Right forelimb (tissue), 1 donor: ENCODE measurements at regions not wholly inside any gene's neighbourhood (a gene's known extent, or its start where the extent isn't known, plus 50 kb on each side); places are given as distances from the start of the nearest gene placed in this dataset.

Source experiments
- DNase-seq: peaks from one replicate; pipeline ENCODE4 v3.0.0-alpha.2; 2018

- DNase-seq, result peak; percentile 47
Observed at GRCh38 chr6:40788661-40789655, 201.8 kb upstream of the LRFN2 start.

DNA sequence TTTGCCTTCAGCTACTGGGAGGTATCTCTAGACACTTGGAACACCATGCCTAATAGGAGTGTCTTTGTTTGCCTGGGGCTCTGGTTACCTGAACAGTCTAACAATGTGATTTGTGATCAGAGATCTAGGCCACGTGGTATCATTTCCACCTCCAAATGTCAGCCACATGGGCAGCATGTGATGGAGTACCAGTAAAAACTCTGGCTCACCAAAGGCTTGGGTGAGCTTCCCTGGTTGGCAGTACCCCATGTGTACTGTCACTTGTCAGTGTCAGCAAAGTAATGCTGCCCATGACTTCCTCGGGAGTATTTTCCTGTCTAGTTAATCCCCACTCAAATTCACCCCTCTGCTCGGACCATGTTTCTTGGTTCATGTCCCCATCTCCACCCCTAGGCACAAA, 195.2 kb upstream of the LRFN2 start:
- no peak for DNase-seq

GRCh38 chr6:40780637-40781036, 193.5 kb upstream of the LRFN2 start:
- DNase-seq, result no peak

DNA sequence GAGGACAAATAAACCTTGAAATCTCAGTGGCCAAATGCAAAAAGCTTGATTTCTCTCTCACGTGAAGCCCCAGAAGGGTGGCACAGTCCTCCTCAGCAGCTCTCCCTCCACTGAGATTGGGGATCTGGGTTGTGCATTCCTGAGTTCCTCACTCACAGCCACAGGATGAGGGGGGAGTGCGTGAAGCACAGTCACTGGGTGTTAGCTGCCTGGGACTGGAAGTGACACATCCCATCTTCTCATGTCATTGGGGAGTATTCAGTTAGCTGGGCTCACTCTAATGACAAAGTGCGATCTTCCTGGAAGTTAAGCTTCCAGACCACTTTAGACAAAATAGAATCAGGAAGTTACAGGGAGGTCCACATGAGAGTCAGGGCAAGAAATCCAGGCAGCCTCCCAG, 192.2 kb upstream of the LRFN2 start:
- DNase-seq, result no peak

DNA sequence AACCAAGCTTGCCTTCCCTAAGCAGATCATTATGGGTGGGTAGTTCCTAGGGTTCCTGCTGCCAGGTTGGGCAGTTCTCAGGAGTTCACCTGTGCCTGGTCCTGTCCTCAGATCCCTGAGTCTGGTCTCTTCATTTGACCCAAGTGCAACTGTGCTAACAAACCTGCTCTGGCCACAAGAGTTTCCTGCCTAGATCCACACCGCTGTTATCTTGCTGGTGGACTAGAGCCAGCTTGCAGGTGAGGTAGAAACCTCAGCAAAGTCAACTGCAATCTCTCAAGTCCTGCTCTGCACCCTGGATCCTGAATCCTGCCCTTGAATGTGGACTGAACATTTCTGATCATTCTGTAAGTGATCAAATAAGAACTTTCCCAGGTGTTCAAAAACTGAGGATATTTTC, 191.8 kb upstream of the LRFN2 start:
- DNase-seq, result no peak

GRCh38 chr6:40778196-40778595, 191.0 kb upstream of the LRFN2 start:
- DNase-seq, result no peak

- DNase-seq, result no peak
Observed at GRCh38 chr6:40774932-40775331, 187.8 kb upstream of the LRFN2 start.

DNA sequence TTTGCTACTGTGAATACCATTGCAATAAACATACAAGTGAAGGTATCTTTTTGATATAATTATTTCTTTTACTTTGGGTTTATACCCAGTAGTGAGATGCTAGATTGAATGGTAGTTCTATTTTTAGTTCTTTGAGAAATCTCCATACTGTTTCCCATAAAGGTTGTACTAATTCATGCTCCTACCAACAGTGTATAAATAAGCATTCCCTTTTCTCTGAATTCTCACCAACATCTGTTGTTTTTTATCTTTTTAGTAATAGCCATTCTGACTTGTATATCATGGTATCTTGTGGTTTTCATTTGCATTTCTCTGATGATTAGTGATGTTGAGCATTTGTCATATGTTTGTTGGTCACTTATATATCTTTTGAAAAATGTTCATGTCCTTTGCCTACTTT, 183.6 kb upstream of the LRFN2 start:
- no peak for DNase-seq

DNA sequence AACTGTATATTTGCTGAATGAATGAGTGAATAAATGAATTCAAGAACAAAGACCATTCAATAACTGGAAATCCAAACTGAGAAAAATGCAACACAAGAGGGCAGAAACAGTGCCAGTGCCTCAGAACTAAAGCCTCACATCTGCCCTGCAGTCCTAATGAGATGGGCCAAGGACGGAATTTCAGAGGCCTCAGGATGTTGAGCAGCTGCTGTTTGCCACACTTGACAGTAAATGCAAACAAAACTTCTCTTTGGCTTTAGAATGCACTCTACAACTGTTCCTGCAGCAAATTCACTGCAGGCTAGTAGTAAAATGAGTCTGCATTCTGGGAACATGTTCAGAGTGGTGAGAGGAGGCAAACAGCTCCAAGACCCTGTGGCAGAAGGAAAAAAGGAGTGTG, 177.6 kb upstream of the LRFN2 start:
- DNase-seq, result no peak

GRCh38 chr6:40762981-40763380, 175.8 kb upstream of the LRFN2 start:
- no peak for DNase-seq

DNA sequence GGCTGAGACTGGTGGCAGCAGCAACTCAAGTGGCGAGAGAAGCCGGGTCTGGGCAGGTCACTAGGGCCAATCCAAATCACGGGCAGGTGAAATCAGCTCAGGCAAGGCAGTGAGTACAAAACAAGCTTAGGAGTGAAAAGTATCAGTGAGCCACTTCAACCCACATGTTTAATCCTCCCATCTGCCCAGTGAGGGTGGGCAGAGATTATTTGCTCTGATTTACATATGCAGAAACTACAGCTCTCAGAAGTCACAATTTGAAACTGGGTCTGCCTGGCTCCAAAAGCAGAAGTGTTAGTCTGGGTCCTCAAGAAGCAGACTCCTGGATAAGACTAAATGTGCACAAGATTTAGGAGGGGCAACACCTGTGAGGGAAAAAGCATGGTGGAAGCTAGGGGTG, 173.7 kb upstream of the LRFN2 start:
- no peak for DNase-seq

- no peak for DNase-seq
Observed at GRCh38 chr6:40759838-40760237, 172.7 kb upstream of the LRFN2 start.

DNA sequence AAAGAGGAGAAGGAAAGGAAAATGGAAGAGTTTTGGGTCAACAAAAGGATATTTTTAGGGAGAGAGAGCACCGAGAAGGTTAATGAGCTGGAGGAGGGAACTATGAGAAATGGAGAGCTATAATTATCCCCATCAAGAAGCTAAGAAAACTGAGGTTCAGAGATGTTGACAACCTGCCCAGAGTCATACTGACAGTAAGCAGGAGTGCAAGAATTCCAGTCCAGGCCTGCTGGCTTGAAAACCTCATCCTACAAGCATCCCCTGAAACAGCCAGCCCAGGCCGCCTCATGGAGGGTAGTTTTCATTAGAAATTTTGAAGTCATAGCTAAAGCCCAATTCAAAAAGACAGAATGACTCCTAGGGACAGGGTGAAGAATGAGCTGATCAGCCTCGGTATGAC, 172.1 kb upstream of the LRFN2 start:
- DNase-seq, result no peak

DNA sequence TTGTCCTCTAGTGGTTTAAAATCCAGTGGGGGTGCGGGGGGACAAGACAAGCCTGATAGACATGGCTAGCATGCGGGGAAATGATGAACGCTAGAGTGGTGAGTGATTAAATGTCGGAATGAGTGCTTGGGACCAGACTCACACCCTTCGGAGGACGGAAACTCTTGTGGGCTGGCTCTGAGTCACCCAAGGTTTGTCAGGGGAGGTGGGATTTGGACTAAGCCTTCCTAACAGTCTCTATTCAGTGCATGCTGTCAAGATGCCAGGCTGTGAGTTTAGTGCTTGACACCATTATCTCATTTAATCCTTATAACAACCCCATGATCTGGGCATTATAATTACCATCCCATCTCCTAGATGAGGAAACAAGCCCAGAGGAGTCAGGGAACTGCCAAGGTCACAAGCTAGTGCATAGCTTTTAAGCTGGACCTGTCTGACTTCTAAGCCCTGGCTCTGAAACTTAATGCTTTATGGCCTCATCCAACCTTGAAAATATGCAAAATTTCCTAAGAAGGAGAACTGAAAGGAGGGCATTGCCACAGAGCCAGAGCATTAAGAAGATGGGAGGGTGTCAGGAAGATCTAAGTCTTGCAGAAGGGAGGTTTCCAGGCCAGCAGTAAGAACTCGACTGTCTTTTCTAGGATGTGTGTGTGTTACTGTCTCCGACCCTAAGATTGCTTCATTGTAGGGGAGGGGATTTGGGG, 168.7 kb upstream of the LRFN2 start:
- DNase-seq, result no peak

- DNase-seq, result no peak
Observed at GRCh38 chr6:40755046-40755681, 168.0 kb upstream of the LRFN2 start.

DNA sequence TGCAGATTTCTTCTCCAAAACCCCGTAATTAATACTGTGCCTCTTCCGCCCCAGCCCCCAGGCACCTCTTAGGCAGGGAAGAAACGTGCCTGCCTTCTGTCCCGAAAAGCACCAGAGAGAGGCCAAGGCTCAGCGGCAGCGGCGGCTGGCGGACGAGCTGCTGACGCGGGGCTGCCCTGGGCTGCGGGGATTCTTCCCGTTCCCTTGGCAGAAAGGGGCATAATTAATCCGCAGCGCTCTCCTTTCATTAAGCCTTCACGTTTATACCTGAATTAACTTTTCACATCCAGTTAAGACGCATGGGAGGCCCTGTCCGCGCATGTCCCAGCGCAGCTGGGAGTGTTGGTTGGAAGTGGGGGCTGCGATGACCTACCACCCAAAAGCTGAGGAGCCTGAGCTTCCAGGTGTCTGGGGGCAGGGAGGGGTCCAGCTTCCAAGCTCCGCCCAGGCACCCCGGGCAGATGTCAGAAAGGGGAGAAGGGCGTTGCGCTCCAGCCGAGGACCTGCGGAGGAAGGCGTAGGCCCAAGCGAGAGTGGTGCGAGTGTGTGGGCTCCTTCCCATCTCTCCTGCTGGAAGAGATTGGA, 167.4 kb upstream of the LRFN2 start:
- DNase-seq, result no peak

GRCh38 chr6:40753675-40754448, 166.7 kb upstream of the LRFN2 start:
- no peak for DNase-seq

DNA sequence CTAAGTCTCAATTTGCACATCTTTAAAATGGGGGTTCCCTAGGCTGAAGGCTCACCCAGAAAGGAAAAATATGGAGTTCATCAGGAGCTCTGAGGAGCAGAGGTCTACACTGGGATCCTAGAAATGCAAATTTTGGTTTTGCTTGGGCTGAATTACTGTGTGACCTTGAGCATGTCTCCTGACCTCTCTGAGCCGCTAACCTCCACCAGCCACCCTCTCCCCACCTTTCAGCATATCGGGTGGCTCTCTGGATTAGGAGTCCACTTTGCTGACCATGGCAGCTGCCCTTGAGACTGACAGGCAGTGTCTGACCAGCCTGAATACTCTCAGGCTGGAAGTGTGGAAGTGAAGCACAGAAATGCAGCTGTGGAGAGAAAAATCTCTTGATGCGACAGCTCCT, 165.9 kb upstream of the LRFN2 start:
- DNase-seq, result no peak

- DNase-seq, result no peak
Observed at GRCh38 chr6:40744835-40745234, 157.7 kb upstream of the LRFN2 start.

- DNase-seq, result no peak
Observed at GRCh38 chr6:40743690-40744446, 156.7 kb upstream of the LRFN2 start.

- DNase-seq, result no peak
Observed at GRCh38 chr6:40743226-40743625, 156.1 kb upstream of the LRFN2 start.

DNA sequence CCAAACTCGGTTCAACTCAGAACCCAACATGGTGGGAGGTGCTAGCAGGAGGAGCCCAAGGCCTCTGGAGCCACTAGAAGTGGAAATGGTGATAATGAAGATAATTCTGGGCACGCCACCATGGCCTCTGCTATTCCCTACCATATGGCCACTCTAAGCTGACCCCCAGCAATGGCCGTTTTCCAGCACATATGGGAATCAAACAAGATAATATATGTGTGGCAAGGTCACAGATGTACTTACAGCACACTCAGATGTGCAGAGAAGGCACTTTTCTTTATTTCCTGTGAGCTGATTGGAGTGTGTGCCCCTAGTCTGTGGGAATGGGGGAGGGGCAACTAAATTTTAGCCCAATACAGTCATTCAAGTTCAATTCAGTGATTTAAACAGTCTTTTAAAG, 153.4 kb upstream of the LRFN2 start:
- DNase-seq, result no peak
